Choroid plexus epithelial cell (primary cell): ENCODE measurements at regions not wholly inside any gene's neighbourhood (a gene's known extent, or its start where the extent isn't known, plus 50 kb on each side); places are given as distances from the start of the nearest gene placed in this dataset.

Experiments used
- DNase-seq: peaks from one replicate; pipeline ENCODE4 v3.0.0-alpha.2; 2010; ENCODE audit warnings: low read depth
- H3K4me3 ChIP-seq: 2 replicates; pipeline ENCODE4 v1.5.1; 2011; ENCODE audit warnings: low read depth, mild to moderate bottlenecking, control low read depth, low read length, moderate library complexity
- CTCF ChIP-seq: conservative IDR thresholded peaks from 2 replicates; pipeline ENCODE4 v1.5.1; 2011; ENCODE audit warnings: low read depth, mild to moderate bottlenecking, control low read depth, inconsistent platforms, low read length, moderate library complexity

GRCh38 chr10:52977581-52977980 is 205.0 kb upstream of the MBL2 start:
- no peak for TF ChIP-seq CTCF
- no peak for DNase-seq
- no peak overlapping the region for H3K4me3 ChIP-seq

- no peak overlapping the region for H3K4me3 ChIP-seq
- no peak for DNase-seq
- TF ChIP-seq CTCF = no peak
Measured at GRCh38 chr10:52967806-52968795, 195.5 kb upstream of the MBL2 start.

GRCh38 chr10:52966904-52967303 is 194.3 kb upstream of the MBL2 start:
- no peak for TF ChIP-seq CTCF
- DNase-seq = no peak
- H3K4me3 ChIP-seq = no peak overlapping the region

GRCh38 chr10:52965938-52966401 is 193.4 kb upstream of the MBL2 start:
- no peak for DNase-seq
- H3K4me3 ChIP-seq = no peak overlapping the region
- TF ChIP-seq CTCF = no peak

GRCh38 chr10:52965509-52965908 is 192.9 kb upstream of the MBL2 start:
- H3K4me3 ChIP-seq = no peak overlapping the region

GRCh38 chr10:52961323-52961722 is 188.7 kb upstream of the MBL2 start:
- no peak for DNase-seq
- no peak for TF ChIP-seq CTCF

More at GRCh38 chr10:52965509-52965908, 192.9 kb upstream of the MBL2 start:
- no peak for TF ChIP-seq CTCF
- no peak for DNase-seq

More at GRCh38 chr10:52961323-52961722, 188.7 kb upstream of the MBL2 start:
- no peak overlapping the region for H3K4me3 ChIP-seq
